NCI-H2196 treated with DMSO at 0.1 percent for 48 hours (cell line): ENCODE measurements at regions not wholly inside any gene's neighbourhood (a gene's known extent, or its start where the extent isn't known, plus 50 kb on each side); places are given as distances from the start of the nearest gene placed in this dataset.

ENCODE experiments used
- DNase-seq: peaks from one replicate; lab custom pipeline; 2025; ENCODE audit not compliant: unreplicated experiment; lab: John Stamatoyannopoulos, UW

DNA sequence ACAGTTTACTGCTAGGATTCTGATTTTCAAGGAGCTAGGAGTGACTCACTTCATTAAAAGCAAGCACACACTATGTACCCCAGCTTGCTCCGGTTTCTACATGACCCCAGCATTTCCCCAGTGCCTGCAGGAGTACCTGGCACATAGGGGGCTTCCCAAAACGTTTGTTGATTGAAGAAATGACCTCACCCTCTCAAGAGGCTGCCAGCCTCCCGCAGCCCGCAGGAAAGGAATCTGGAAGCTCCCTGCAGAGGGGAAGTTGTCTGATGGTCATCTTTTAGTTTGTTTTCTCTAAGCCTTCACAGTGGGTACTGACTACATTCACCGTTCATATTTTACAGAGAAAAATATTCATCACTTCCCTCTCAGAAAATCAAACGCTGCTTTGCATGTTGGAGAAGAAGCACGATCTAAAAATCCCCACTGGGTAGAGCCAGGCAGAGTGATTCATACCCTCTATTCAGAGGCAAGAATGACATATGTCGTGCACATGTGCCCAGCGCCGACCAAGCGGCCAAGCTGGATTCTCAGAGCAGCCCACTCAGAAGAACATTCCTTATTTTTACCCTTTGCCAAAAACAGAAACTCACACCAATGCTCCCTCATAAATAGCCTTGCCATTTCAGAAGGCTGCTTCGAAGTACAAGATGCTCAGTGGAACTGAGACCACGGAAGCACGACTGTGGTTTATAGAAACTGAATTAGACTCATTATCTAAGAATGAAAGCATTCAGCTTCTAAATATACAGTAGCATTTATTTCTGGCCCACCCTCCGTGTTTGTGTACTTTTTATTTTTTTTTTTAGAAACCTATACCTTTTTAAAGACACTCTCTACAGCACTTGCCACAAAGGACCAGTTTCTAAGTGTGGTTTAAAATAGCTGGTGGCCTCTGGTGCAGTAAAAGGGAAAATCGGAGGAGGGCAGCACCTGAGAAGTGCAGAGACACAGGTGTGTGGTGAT, 143.2 kb downstream of the MIS18A start:
- DNase-seq = no peak

DNA sequence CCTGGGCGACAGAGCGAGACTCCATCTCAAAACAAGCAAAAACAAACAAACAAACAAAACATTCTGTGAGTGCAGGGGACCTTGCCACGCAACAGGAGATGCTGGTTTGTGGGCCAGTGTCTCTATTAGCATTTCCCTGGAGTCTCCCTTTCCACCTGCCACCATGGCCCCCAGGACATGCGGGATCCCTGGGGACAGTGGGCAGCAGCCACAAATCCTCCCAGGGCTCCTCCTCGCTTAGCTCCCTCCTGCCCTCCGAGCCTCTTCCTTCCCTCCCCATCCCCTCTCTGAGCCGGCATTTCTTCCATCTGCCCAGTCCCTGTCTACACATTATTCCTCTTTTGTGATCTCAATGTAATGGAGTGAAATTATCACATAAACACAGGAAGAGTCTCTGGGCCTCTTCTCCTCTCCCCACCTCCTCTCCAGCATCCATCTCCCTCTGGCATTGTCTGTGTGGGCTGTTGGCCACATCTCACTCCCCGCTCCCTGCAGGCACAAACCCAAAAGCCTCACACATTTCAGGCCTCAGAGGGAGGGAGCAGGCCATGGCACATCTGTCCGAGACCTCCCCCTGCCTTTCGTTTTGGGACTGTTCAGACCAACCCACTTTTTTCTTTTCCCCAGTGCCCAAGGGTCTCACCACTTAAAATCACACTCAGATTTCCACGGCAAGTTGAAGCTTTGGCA, 144.3 kb downstream of the MIS18A start:
- no peak for DNase-seq

DNA sequence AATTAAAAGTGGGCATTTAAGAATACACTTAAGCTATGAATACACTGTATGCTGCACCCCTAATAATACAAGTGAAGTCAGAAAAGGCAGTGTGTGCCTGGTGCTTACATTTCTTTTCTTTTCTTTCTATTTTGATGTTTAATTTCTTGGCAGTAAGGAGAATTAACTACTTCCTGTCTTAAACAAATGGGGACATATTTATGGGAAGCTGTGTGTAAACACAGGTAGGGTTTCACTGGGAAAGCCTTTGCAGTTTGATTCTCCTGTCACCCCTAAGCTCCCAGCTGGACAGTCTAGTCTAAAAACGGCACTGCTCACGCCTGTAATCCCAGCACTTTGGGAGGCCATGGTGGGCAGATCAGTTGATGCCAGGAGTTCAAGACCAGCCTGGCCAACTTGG, 146.0 kb downstream of the MIS18A start:
- DNase-seq = no peak

DNA sequence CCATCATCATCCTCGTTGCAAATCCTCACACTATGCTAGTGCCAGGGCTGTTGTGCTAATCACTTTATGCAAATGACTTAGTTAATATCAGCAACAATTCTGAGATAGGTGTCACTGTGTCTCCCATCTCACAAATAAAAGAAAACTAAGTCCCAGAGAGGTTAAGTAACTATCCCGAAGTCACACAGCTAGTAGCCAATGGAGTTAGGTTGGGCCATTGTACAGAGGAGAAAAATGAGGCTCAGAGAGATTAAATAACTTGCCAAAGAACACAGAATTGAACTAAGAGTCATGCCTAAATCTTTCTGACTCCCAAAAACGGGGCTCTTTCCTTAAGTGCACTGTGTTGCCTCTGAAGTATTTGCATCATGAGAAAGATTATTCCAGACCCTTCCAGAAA, 146.4 kb downstream of the MIS18A start:
- DNase-seq = no peak

DNA sequence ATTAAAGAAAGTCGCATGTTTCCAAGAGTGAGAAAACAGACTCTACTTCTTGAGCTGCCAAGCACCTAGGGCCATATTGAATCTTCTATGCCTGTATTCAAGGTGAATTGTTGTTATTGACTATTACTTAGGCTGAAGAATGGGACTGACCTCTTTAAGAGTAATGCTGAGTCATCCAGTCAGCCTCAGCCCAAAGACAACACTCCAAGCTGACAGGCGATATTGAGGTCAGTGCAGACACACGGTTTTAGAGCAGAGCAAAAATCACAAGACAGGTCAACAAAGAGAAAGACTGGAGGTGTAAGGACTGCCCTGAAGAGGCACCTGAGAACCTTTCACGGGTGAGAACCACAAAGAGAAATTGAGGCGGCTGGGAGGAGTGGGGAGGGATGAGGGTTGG, 146.9 kb downstream of the MIS18A start:
- peak; percentile 17 for DNase-seq

DNA sequence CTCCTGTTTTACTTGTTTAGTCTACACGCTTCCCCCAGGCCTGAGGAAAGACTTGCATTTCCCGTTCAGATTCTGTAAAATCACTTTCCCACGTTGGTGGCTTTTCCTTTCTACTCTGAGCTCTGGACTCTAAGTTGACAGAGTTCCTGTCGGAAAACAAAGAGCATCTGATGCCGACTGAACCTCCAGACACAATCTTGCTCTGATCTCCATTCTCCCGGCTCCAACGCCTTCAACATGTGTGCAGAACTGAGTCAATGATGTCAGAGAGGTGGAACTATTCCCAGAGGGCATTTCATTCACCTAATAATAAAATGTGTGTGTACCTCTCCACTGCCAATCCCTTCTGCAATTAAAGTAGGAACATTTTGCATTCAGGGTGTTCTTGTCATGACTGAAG, 147.7 kb downstream of the MIS18A start:
- no peak for DNase-seq

DNA sequence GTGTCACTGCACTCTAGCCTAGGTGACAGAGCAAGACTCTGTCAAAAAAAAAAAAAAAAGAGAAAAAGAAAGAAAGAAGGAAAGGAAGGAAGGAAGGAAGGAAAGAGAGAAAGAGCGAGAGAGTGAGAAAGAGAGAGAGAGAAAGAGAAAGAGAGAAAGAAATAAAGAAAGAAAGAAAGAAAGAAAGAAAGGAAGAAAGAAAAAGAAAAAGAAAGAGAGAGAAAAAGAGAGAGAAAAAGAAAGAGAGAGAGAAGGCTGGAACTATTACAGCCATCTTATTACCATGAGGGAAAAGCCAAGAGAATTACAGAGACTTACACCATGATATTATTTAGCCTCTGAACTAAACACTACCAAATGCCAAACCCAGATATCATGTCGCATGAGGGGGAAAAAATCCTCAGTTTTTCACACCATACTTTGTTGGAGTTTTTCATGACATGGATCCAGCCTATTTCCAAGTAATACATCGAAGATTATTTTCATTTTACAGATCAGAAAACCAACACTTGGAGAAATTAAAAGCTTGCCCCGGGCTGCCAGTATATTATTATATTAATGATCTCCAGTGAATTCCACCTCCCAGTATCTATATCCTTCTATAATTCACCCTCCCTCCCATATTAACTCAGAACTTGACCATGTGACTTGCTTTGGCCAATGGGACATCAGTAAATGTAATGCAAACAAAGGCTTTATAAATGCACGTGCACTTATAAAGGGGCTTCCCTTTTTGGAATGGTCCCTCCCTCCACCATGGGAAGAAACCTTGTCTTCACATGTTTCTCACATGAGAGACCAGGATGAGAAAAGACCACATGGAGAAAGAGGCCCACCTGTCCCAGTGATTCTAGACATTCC, 148.6 kb downstream of the MIS18A start:
- no peak for DNase-seq

DNA sequence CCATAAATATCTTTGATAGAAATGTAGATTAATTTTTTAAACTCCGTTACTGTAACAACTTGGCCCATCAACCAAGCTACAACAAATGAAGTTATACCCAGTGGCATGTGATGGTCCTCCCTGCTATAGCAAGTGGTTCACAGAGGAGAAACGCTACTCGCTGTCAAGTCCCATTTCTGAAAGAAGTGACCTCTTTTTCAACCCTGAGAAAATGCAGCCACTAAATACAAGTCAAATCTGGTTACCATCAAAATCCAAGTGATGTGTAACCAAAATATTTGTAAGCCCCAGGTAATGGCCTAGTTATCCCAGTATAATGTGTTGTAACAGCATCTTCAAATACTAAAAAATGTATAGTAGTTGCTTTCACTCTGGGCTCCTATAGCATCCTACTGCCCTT, 151.8 kb downstream of the MIS18A start:
- DNase-seq = no peak

DNA sequence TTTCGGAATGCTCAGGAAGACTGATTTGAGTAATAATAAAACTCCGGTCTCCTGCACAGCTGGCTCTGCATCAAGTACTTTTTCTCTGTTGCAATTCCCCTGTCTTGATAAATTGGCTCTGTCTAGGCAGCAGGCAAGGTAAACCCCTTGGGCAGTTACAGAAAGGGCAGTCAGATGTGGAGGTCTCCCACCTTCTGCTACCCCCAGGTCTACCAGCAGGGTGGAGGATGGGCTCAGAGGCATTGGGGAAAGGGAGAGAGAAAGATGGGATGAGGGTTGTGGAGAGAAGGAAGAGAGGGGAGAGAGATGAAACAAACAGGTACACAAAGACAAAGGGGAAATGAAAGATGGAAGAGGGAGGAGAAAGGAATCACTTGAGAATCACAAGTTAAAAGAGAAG, 156.8 kb downstream of the MIS18A start:
- no peak for DNase-seq

DNA sequence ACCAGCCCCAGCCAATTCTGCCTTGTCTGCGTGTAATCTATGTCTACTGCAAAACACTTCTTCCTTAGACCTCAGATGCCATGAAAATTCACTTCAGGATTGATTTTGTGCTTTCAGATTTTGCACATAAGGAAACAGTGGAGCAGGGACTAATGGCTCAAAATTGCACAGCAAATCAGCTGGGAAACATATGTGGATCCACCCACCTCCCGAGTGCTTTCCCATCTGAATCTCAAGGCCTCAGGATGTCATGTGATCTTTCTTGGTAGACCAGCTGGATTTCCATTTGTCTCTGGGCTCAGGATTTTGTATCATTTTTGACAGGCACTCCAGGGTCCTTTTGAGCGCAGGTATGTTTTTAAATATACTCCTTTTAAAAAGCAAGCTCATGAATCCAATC, 158.6 kb downstream of the MIS18A start:
- DNase-seq = no peak

DNA sequence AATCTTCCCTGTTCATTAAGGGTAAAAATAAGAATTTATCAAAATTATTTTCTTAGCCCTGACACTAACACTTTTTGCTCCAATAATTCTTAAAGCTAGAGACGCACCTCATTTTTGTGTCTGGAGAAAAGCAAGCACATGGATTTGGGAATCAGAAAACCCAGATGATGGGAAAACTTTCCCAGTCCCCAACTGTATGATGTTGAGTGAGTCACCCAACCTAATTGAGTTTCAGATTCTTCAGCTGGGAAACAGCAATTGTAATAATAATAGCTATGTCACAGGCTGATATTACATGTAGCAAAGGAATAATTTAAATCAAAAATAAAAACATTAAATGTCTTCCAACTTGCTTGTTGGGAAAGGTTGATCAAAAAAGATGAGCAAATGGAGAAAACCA, 159.0 kb downstream of the MIS18A start:
- no peak for DNase-seq

DNA sequence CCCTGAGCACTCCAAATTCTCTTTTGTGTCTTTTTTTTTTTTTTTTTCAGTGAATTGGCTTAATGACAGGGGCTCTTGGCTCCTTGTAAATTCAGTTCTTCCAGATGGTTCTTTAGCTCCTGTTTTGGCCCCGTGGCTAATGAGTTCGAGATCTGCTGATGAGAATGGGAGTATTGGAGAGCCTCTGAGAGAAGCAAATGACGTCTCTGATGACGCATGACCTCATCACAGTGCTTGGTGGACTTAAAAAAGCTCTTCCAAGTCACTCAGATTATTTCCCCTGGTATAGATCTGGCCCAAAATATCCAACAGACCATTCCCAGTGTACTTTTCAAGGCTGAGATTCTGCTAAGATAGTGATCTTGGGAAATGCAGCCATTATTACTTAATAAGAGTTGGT, 159.5 kb downstream of the MIS18A start:
- no peak for DNase-seq

DNA sequence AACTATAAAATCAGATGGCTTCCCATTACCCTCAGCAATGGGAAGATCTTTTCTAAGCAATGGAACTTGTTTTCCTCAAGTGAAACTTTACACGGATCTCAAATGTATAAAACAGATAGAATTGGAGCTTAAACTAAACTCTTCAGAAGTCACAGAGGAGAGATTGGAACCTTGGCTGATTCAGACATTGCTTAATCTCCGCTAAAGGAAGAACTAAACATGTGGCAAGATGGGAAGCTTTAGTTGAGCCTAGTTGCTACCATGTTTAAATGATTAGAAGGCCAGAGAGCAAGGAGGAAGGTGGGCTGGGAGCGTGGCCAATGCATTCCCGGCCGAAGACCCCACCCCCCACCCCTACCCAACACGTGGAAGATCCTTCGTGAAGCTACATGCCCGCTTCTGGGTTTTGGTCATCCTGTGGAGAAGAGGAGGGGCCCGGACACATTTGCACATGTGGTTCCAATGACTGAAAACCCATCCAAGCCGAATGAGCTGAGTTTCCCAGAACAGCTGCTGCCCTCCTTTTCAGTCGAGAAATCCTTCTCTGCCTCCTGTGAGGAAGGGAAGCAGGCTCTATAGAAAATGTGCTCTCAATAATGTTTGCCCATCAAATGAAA, 164.3 kb downstream of the MIS18A start:
- no peak for DNase-seq

DNA sequence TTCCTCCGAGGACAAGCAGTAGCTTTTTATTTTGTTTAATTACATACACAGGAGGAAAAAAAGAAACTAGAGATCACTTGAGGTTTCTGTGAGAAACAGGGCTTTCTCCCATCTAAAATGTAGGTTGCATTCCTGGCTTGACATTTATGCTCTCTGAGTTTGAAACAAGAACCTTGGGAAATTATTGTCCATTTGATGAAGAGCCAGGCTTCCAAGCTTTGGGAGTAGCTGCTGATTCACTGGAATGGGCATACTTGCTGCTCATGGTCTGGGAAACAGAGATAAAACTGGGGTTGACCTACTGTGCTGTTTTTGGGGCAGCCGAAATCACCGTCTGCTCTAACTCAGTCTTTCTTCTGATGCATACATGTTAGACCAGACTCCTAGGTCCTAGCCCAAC, 165.4 kb downstream of the MIS18A start:
- no peak for DNase-seq

DNA sequence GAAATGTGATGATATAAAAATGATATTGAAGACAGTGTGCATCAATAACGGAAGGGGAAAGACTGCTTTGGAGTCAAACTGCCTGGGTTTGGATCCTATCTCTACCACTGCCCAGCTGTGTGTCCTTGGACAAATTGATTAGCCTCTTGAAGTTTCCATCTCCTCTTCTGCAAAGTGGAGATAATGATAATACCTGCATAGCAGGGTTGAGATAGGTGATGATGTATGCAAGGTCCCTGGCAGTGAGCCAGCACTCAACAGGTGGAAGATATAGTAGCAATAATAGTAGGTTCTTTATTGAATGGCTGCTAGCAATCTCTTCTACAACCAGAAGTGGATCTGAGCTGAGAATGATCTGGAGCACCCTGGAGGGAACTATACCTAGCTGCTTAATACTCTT, 166.7 kb downstream of the MIS18A start:
- DNase-seq = no peak

DNA sequence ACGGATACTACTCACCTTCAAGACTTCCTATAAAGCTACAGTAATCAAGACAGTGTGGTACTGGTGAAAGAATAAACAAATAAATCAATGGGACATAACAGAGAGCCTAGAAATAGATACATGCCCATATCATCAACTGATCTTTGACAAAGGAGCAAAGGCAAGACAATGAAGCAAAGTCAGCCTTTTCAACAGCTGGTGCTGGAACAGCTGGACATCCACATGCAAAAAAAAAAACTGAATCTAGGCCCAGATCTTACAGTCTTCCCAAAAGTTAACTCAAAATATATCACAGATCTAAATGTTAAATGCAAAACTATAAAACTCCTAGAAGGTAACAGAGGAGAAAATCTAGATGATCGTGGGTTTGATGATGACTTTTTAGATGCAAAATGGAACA, 170.3 kb downstream of the MIS18A start:
- no peak for DNase-seq

DNA sequence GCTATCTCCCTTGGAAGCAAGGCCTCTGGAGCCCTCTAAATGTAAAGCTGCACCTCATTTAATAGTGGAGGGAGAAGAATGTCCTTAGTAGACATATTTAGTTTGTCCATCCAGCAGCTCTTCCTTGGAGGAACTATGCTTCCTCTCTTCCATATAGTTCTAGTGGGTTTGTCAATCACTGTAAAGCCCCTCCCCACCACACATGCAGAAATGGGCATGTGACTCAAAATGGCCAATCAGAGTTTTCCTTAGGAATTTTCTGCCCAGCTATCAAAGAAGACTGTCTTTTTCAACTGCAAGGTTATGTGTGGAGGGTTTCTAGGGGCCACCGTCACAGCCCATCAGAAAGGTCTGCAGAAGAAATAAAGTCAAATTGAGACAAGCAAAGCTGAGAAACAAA, 175.5 kb downstream of the MIS18A start:
- DNase-seq = no peak

DNA sequence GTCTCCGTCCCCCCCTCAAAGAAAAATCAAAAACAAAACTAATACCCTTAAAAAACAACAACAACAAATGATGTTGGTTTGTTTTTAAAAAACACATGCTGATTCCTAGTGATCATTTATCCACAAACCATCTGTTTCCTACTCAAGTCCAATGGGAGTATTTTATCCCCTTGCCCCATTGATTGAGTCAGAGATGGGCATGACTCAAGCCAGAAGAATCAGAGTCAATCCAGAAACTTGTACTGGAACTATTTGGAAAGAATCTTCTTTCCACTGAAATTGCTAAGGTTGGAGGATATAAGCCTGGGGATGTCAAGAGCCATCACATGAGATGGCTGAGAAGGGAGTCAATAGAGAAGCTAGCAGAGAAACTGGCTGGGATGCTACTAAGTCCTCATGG, 176.4 kb downstream of the MIS18A start:
- no peak for DNase-seq

DNA sequence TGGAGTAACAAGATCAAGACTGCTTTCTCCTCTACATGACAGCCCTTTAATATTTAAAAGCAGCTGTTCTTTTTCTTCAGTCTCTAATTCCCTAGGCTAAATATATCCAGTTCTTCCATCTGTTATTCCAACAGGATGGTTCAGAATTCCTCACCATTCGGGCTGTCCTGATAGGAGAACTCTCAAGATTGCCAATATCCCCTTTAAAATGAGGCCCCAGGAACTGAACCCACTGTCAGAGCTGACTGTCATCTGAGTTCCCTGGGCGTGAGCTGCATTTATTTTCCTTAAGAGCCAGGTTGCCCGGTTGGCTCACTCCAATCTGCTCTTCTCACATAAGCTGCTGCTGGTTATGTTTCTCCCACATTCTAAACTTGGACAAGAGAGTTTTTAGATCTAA, 177.6 kb downstream of the MIS18A start:
- DNase-seq = no peak

DNA sequence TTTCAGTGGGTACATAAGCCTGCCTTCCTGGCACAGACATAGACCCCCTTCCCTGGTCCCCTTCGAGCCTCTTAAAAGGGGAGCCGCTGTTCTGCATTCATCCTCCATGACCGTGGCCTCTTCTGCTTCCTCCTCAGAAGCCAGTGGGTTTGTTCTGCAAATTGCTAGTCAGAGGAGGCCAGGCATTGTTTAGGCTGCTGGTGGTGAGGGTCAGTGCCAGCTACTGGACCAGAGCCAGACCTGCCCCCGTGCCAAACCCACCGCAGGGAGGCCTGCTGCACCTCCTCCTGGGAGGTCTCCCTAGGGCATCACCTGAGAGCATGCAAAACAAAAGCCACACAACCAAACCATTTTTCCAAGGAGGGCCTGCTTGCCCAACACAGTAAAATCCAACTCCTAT, 178.4 kb downstream of the MIS18A start:
- DNase-seq = no peak

DNA sequence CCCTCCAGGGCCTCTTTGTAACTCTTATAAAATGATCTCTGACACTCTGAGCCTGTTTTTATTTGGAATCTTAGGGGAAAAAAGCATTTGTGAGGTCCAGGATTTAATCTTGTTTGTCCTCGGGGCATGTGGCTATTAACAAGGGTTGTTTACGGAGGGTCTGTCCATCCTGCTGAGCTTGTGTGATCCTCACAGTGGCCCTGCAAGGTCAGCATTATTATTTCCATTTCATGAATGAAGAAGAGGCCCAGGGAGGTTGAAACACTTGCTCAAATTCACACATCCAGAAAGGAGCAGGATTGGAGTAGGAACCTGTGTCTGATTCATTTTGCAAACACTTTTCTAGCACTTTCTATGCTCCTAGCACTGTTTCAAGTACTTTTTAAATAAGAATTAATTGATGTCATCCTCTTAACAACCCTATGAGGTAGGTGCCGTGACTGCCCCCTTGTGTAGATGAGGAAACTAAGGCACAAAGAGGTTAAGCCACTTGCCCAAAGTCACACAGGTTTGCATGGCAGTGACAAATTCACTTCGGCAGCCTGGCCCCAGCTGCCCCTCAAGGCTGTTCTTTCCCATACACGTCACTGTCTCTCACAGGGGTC, 178.9 kb downstream of the MIS18A start:
- no peak for DNase-seq
